ENCODE measurements at regions not wholly inside any gene's neighbourhood (a gene's known extent, or its start where the extent isn't known, plus 50 kb on each side); places are given as distances from the start of the nearest gene placed in this dataset.

- no peaks in the 10 kb centered on the region for H3K36me3 ChIP-seq (ENCODE audit: insufficient read depth, low read length)
- Mint-ChIP-seq H3K4me3 (no peak overlapping the region), H3K9me3 (no peaks in the 10 kb centered on the region), H3K4me1 (no peaks in the 10 kb centered on the region), H3K27me3 (peaks cover 0 to 4% of the 10 kb centered on the region in 2 donors), H3K27ac (no peak overlapping the region), H3K36me3 (no peaks in the 10 kb centered on the region)
- no peaks in the 10 kb centered on the region for H3K9me3 ChIP-seq (ENCODE audit: low read length)
- H3K4me3 ChIP-seq (ENCODE audit: low read length), result no peak overlapping the region
- no peak overlapping the region for H3K27ac ChIP-seq (ENCODE audit: low read depth, low read length)
- H3K4me1 ChIP-seq (ENCODE audit: insufficient read depth, low read length), result no peaks in the 10 kb centered on the region
- DNase-seq, result no peak
- ChIA-PET POLR2A (no interaction called here), CTCF (no interaction called here)
- no peaks in the 10 kb centered on the region for H3K27me3 ChIP-seq (ENCODE audit: insufficient read depth, low read length, poor library complexity, severe bottlenecking)
Measured at GRCh38 chrX:129115935-129116334, 407.4 kb downstream of the SMARCA1 start.

GRCh38 chrX:129115104-129115503 lies 408.2 kb downstream of the SMARCA1 start:
- ChIA-PET POLR2A (no interaction called here), CTCF (no interaction called here)
- Histone ChIP-seq H3K36me3 (ENCODE audit: insufficient read depth, low read length) (no peaks in the 10 kb centered on the region), H3K4me1 (ENCODE audit: insufficient read depth, low read length) (no peaks in the 10 kb centered on the region), H3K27ac (ENCODE audit: low read depth, low read length) (no peak overlapping the region), H3K27me3 (ENCODE audit: insufficient read depth, low read length, poor library complexity, severe bottlenecking) (no peaks in the 10 kb centered on the region), H3K9me3 (ENCODE audit: low read length) (no peaks in the 10 kb centered on the region), H3K4me3 (ENCODE audit: low read length) (no peak overlapping the region)
- Mint-ChIP-seq H3K27me3 (peaks cover 0 to 4% of the 10 kb centered on the region in 2 donors), H3K4me1 (no peaks in the 10 kb centered on the region), H3K27ac (no peak overlapping the region), H3K4me3 (no peak overlapping the region), H3K9me3 (no peaks in the 10 kb centered on the region), H3K36me3 (no peaks in the 10 kb centered on the region)
- DNase-seq, result no peak

GRCh38 chrX:129111081-129111798 lies 412.1 kb downstream of the SMARCA1 start:
- Mint-ChIP-seq H3K9me3 (no peaks in the 10 kb centered on the region), H3K27me3 (no peaks in the 10 kb centered on the region), H3K4me1 (no peaks in the 10 kb centered on the region), H3K4me3 (no peak overlapping the region), H3K27ac (no peak overlapping the region), H3K36me3 (no peaks in the 10 kb centered on the region)
- DNase-seq, result no peak
- Histone ChIP-seq H3K9me3 (ENCODE audit: low read length) (no peaks in the 10 kb centered on the region), H3K27ac (ENCODE audit: low read depth, low read length) (no peak overlapping the region), H3K27me3 (ENCODE audit: insufficient read depth, low read length, poor library complexity, severe bottlenecking) (no peaks in the 10 kb centered on the region), H3K4me1 (ENCODE audit: insufficient read depth, low read length) (no peaks in the 10 kb centered on the region), H3K4me3 (ENCODE audit: low read length) (no peak overlapping the region), H3K36me3 (ENCODE audit: insufficient read depth, low read length) (no peaks in the 10 kb centered on the region)
- POLR2A ChIA-PET, result no interaction called here
- CTCF ChIA-PET, result no interaction called here

- DNase-seq, result no peak
- no peaks in the 10 kb centered on the region for H3K27me3 Mint-ChIP-seq
- H3K4me1 Mint-ChIP-seq, result no peaks in the 10 kb centered on the region
- Histone ChIP-seq H3K27ac (ENCODE audit: low read depth, low read length) (no peak overlapping the region), H3K9me3 (ENCODE audit: low read length) (no peaks in the 10 kb centered on the region), H3K27me3 (ENCODE audit: insufficient read depth, low read length, poor library complexity, severe bottlenecking) (no peaks in the 10 kb centered on the region), H3K36me3 (ENCODE audit: insufficient read depth, low read length) (no peaks in the 10 kb centered on the region), H3K4me3 (ENCODE audit: low read length) (no peak overlapping the region), H3K4me1 (ENCODE audit: insufficient read depth, low read length) (no peaks in the 10 kb centered on the region)
- POLR2A ChIA-PET, result no interaction called here
- H3K36me3 Mint-ChIP-seq, result no peaks in the 10 kb centered on the region
- no peak overlapping the region for H3K4me3 Mint-ChIP-seq
- no peak overlapping the region for H3K27ac Mint-ChIP-seq
- H3K9me3 Mint-ChIP-seq, result no peaks in the 10 kb centered on the region
- CTCF ChIA-PET, result no interaction called here
Measured at GRCh38 chrX:129108936-129109335, 414.4 kb downstream of the SMARCA1 start.

GRCh38 chrX:129099207-129099606 lies 424.1 kb downstream of the SMARCA1 start:
- CTCF ChIA-PET, result no interaction called here
- POLR2A ChIA-PET, result no interaction called here
- Histone ChIP-seq H3K27me3 (ENCODE audit: insufficient read depth, low read length, poor library complexity, severe bottlenecking) (no peaks in the 10 kb centered on the region), H3K4me3 (ENCODE audit: low read length) (no peak overlapping the region), H3K4me1 (ENCODE audit: insufficient read depth, low read length) (no peaks in the 10 kb centered on the region), H3K9me3 (ENCODE audit: low read length) (no peaks in the 10 kb centered on the region), H3K36me3 (ENCODE audit: insufficient read depth, low read length) (no peaks in the 10 kb centered on the region), H3K27ac (ENCODE audit: low read depth, low read length) (no peak overlapping the region)
- peaks cover 0 to 3% of the 10 kb centered on the region in 2 donors for H3K27me3 Mint-ChIP-seq
- DNase-seq, result no peak
- H3K27ac Mint-ChIP-seq, result no peak overlapping the region
- no peak overlapping the region for H3K4me3 Mint-ChIP-seq
- no peaks in the 10 kb centered on the region for H3K4me1 Mint-ChIP-seq
- H3K36me3 Mint-ChIP-seq, result no peaks in the 10 kb centered on the region
- H3K9me3 Mint-ChIP-seq, result no peaks in the 10 kb centered on the region

- H3K4me1 ChIP-seq (ENCODE audit: insufficient read depth, low read length), result no peaks in the 10 kb centered on the region
- Mint-ChIP-seq H3K27me3 (peaks cover 0 to 3% of the 10 kb centered on the region in 2 donors), H3K27ac (no peak overlapping the region), H3K4me3 (no peak overlapping the region), H3K9me3 (no peaks in the 10 kb centered on the region), H3K36me3 (no peaks in the 10 kb centered on the region), H3K4me1 (no peaks in the 10 kb centered on the region)
- no peak for DNase-seq
- POLR2A ChIA-PET, result no interaction called here
- no peak overlapping the region for H3K4me3 ChIP-seq (ENCODE audit: low read length)
- no peaks in the 10 kb centered on the region for H3K27me3 ChIP-seq (ENCODE audit: insufficient read depth, low read length, poor library complexity, severe bottlenecking)
- H3K36me3 ChIP-seq (ENCODE audit: insufficient read depth, low read length), result no peaks in the 10 kb centered on the region
- H3K27ac ChIP-seq (ENCODE audit: low read depth, low read length), result no peak overlapping the region
- H3K9me3 ChIP-seq (ENCODE audit: low read length), result no peaks in the 10 kb centered on the region
- CTCF ChIA-PET, result no interaction called here
Measured at GRCh38 chrX:129097668-129098067, 425.6 kb downstream of the SMARCA1 start.

- H3K36me3 Mint-ChIP-seq, result no peaks in the 10 kb centered on the region
- ChIA-PET CTCF (no interaction called here), POLR2A (no interaction called here)
- no peak overlapping the region for H3K4me3 ChIP-seq (ENCODE audit: low read length)
- no peaks in the 10 kb centered on the region for H3K36me3 ChIP-seq (ENCODE audit: insufficient read depth, low read length)
- no peaks in the 10 kb centered on the region for H3K27me3 ChIP-seq (ENCODE audit: insufficient read depth, low read length, poor library complexity, severe bottlenecking)
- H3K4me3 Mint-ChIP-seq, result no peak overlapping the region
- no peaks in the 10 kb centered on the region for H3K9me3 Mint-ChIP-seq
- H3K27ac ChIP-seq (ENCODE audit: low read depth, low read length), result no peak overlapping the region
- no peak overlapping the region for H3K27ac Mint-ChIP-seq
- H3K9me3 ChIP-seq (ENCODE audit: low read length), result no peaks in the 10 kb centered on the region
- DNase-seq, result no peak
- H3K4me1 ChIP-seq (ENCODE audit: insufficient read depth, low read length), result no peaks in the 10 kb centered on the region
- no peaks in the 10 kb centered on the region for H3K4me1 Mint-ChIP-seq
- H3K27me3 Mint-ChIP-seq, result peaks cover 0 to 2% of the 10 kb centered on the region in 2 donors
Measured at GRCh38 chrX:129093706-129094105, 429.6 kb downstream of the SMARCA1 start.

GRCh38 chrX:129092757-129093156 lies 430.5 kb downstream of the SMARCA1 start:
- H3K4me3 ChIP-seq (ENCODE audit: low read length), result no peak overlapping the region
- H3K4me1 Mint-ChIP-seq, result no peaks in the 10 kb centered on the region
- H3K9me3 ChIP-seq (ENCODE audit: low read length), result no peaks in the 10 kb centered on the region
- H3K27ac Mint-ChIP-seq, result no peak overlapping the region
- POLR2A ChIA-PET, result no interaction called here
- CTCF ChIA-PET, result no interaction called here
- no peaks in the 10 kb centered on the region for H3K36me3 ChIP-seq (ENCODE audit: insufficient read depth, low read length)
- H3K4me3 Mint-ChIP-seq, result no peak overlapping the region
- H3K27me3 Mint-ChIP-seq, result no peaks in the 10 kb centered on the region
- no peak for DNase-seq
- no peaks in the 10 kb centered on the region for H3K36me3 Mint-ChIP-seq
- no peaks in the 10 kb centered on the region for H3K9me3 Mint-ChIP-seq
- H3K27ac ChIP-seq (ENCODE audit: low read depth, low read length), result no peak overlapping the region
- no peaks in the 10 kb centered on the region for H3K27me3 ChIP-seq (ENCODE audit: insufficient read depth, low read length, poor library complexity, severe bottlenecking)
- H3K4me1 ChIP-seq (ENCODE audit: insufficient read depth, low read length), result no peaks in the 10 kb centered on the region

GRCh38 chrX:129092242-129092641 lies 431.0 kb downstream of the SMARCA1 start:
- no peaks in the 10 kb centered on the region for H3K36me3 Mint-ChIP-seq
- Histone ChIP-seq H3K36me3 (ENCODE audit: insufficient read depth, low read length) (no peaks in the 10 kb centered on the region), H3K4me3 (ENCODE audit: low read length) (no peak overlapping the region), H3K4me1 (ENCODE audit: insufficient read depth, low read length) (no peaks in the 10 kb centered on the region), H3K27ac (ENCODE audit: low read depth, low read length) (no peak overlapping the region), H3K9me3 (ENCODE audit: low read length) (no peaks in the 10 kb centered on the region), H3K27me3 (ENCODE audit: insufficient read depth, low read length, poor library complexity, severe bottlenecking) (no peaks in the 10 kb centered on the region)
- POLR2A ChIA-PET, result no interaction called here
- no peak overlapping the region for H3K4me3 Mint-ChIP-seq
- no peak overlapping the region for H3K27ac Mint-ChIP-seq
- no peaks in the 10 kb centered on the region for H3K4me1 Mint-ChIP-seq
- H3K27me3 Mint-ChIP-seq, result peaks cover 0 to 2% of the 10 kb centered on the region in 2 donors
- DNase-seq, result no peak
- no peaks in the 10 kb centered on the region for H3K9me3 Mint-ChIP-seq
- CTCF ChIA-PET, result no interaction called here

Measured in CD8-positive, alpha-beta memory T cell (primary cell).